IPS DF 19.7 (cell line): ENCODE measurements at regions not wholly inside any gene's neighbourhood (a gene's known extent, or its start where the extent isn't known, plus 50 kb on each side); places are given as distances from the start of the nearest gene placed in this dataset.
"Not testable (repeated sequence)": the region's sequence is repeated elsewhere in the genome, so short reads cannot be mapped to it uniquely, and the experiment has no call there.

Source experiments
- DNase-seq: peaks from one replicate; pipeline ENCODE4 v3.0.0-alpha.2; 2013; ENCODE audit warnings: low read depth, low spot score

DNA sequence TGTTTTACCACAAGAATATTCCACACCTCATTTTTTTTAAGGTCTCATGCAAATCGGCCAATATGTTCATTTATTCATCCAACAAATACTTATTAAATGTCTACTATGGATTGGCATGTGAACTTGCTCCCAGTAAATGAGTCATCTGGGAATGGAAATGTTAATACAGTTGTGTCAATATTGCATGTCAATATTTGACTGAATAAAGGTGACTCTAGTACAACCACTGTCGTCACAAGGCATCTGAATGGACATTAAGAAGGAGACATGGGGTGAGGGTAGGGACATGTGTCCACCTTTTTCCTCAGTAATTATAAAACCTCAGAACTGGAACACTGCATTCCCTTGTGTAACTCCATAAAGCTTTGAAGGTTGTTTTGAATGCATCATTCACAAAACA lies 365.4 kb downstream of the ADCYAP1 start:
- DNase-seq, result no peak

DNA sequence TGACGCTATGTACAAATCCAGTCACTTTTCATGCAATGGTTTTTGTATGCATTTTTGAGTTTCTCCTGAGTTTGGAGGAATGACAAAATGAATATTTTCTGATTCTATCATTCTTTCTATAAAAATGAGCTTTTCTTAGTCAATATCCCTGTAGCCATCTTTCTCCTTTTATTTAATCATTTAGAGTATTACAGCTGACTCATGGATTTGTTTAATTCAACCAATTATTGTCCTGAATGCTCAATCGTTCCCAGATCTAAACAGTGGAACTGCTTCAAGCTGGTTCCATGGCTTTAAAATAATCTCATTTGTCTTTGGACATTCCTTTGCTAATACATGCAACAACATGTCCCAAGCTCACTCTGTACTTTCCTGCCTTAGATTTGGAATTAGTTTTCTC lies 368.8 kb downstream of the ADCYAP1 start:
- no peak for DNase-seq

- no peak for DNase-seq
These were observed 387.5 kb downstream of the ADCYAP1 start for GRCh38 chr18:1292167-1292566.

- no peak for DNase-seq
These were observed 389.6 kb downstream of the ADCYAP1 start for GRCh38 chr18:1294229-1294628.

DNA sequence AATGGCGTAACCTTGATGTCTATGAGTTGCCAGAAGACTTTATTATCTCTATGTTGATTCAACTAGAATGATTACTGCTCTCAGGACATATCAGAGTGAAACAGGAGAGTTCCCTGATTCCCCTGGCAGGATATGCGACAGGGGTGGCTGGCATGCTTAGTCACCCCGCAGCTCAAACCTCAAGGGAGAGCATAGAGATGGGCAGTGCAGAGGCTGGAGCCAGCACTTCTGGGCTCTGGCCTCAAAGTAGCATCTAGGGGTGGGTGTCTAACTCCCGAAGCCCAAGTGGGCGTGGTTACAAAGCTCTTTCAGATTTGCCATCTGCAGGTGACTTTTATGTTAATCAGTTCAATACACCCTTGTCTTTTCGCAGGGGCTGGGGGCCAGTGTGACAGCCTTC lies 391.6 kb downstream of the ADCYAP1 start:
- DNase-seq, result peak; percentile 5

GRCh38 chr18:1302861-1303260 lies 398.2 kb downstream of the ADCYAP1 start:
- no peak for DNase-seq

GRCh38 chr18:1304392-1304992 lies 399.8 kb downstream of the ADCYAP1 start:
- DNase-seq, result no peak

- no peak for DNase-seq
These were observed 402.0 kb downstream of the ADCYAP1 start for GRCh38 chr18:1306641-1307040.

DNA sequence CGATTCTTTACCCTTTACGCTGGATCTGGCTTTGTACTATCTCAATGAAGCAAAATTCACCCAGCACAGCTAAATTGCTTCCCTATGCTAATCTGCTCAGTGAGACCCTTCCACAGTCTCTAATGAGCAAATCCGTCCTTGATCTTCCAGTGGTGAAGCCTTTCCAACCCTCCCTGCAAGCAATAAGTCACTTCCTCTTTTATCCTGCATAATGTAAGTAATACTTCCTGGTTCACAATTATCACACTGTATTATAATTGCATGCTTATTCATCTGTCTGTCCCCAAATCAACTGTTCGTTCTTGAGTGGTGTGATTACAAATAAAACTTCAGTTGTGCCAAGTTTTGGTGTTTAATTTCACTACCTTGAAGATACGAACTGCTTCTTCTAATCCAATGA lies 404.0 kb downstream of the ADCYAP1 start:
- DNase-seq, result no peak

GRCh38 chr18:1311376-1311775 lies 406.7 kb downstream of the ADCYAP1 start:
- DNase-seq, result no peak

DNA sequence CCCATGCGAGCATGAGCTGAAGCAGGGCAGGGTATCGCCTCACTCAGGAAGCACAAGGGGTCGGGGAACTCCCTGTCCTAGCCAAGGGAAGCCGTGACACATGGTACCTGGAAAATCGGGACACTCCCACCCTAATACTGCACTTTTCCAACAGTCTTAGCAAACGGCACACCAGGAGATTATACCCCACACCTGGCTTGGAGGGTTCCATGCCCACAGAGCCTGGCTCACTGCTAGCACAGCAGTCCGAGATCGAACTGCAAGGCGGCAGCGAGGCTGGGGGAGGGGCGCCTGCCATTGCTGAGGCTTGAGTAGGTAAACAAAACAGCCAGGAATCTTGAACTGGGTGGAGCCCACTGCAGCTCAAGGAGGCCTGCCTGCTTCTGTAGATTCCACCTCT lies 430.7 kb downstream of the ADCYAP1 start:
- not testable (repeated sequence) for DNase-seq

GRCh38 chr18:1350931-1351450 lies 446.3 kb downstream of the ADCYAP1 start:
- no peak for DNase-seq

DNA sequence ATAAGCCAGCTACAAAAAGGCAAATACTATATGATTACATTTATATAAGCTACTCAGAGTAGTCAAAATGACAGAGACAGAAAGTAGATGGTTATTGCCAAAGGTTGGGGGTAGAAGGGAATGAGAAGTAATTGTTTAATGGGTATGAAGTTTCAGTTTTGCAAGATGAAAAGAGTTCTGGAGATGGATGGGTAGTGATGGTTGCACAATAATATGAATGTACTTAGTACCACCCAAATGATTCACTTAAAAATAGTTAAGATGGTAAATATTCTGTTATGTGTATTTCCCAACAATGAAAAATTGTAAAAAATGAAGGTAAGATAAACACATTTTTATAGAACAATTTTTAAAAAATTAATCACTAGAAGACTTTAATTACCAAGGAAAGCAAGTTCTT lies 448.4 kb downstream of the ADCYAP1 start:
- no peak for DNase-seq

GRCh38 chr18:1357724-1358123 lies 453.1 kb downstream of the ADCYAP1 start:
- DNase-seq, result no peak

- no peak for DNase-seq
These were observed 457.3 kb downstream of the ADCYAP1 start for GRCh38 chr18:1361936-1362335.

DNA sequence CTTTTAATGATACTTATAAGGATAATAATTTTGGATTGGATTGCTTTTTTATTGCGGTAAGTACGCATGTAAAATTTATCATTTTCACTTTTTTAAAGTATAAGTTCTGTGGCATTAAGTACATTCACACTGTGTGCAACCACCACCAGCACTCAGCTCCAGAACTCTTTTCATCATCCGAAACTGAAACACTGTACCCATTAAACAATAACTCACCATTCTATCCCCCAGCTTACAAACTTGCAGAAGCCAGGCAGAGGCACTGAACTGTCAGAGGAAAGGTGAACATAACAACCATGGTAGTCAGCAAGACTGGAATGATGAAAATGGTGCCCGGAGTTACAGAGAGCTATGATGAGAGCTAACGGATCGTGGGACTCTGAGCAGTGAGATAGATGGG lies 465.9 kb downstream of the ADCYAP1 start:
- no peak for DNase-seq

- no peak for DNase-seq
These were observed 467.1 kb downstream of the ADCYAP1 start for GRCh38 chr18:1371724-1372123.

DNA sequence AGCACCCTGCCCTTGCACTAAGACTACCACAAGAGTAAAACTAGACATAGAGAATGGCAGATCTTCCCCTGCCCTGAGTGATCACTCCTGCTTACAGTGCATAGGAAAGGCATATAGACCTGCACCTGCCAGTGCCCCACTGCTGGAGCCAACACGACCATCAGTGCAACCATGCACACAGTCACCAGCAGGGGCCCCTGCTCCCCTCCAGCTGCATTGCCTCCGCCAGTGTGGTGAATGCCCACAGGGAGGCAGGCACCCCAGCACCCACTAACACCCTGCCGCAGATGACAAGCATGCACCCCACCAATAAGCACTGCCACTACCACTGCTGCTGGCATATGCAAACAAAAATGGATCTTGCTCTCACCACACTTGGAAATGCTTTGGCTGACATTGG lies 478.8 kb downstream of the ADCYAP1 start:
- no peak for DNase-seq

GRCh38 chr18:1388468-1388867 lies 483.8 kb downstream of the ADCYAP1 start:
- DNase-seq, result not testable (repeated sequence)

DNA sequence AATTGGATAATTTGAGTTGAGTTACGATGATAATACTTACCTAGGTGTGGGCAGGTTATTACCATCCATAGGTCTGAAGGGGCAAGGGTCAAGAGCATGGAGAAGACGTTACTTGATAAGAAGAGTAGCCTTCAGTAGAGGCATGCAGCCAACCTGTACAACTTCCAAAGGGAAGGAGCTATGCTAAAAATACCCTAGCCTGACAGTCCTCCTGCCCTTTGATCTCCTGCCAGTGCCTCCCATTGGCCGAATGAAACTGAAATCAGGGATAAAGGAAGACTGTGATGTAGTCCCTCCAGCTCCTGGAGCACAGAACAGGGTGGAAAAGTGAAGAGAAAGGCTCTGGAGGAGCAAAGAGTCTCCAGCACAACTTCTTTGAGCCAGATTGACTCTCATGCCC lies 487.4 kb downstream of the ADCYAP1 start:
- no peak for DNase-seq

DNA sequence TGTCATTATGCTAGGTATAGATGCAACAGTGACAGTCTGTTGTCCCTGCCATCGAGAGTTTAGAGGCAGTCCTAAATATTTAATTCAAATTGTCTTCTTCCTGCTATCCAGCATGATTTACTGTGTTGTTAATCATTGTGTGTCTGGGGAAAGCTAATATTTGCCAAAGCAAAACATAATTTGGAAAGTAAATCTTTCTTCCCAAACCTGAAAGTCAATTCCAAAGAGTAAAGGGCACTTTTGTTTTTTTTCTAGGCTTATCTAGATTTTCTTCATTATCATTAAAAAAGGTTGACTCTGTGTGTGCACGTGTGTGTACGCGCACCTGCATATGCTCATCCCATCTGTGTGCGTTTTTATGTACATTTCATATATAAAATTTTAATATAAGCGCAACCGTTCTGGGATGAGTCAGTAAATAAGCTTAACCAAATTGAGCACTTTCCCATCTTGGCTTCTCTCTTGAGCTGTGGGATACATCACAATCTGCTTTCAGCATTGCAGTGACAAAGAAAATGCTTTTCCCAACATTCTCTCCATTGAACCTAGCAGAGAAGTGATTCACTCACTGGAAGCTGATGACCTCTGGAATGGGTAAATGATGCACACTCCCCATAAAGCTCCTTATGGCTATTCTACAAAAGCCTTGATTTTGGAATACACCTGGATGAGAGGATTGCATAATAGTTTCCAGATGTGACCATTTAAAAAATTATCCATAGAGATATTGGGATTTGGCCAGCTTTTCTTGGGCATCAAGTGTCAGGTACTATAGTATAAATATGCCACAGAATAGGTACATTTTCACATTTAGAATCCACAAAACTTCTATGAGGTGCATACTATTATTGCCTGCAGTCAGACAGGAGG lies 488.4 kb downstream of the ADCYAP1 start:
- DNase-seq, result no peak

- DNase-seq, result no peak
These were observed 489.3 kb downstream of the ADCYAP1 start for GRCh38 chr18:1393929-1394328.

- no peak for DNase-seq
These were observed 489.8 kb downstream of the ADCYAP1 start for GRCh38 chr18:1394426-1394825.
